ENCODE measurements at regions not wholly inside any gene's neighbourhood (a gene's known extent, or its start where the extent isn't known, plus 50 kb on each side); places are given as distances from the start of the nearest gene placed in this dataset.
"Not testable (repeated sequence)": the region's sequence is repeated elsewhere in the genome, so short reads cannot be mapped to it uniquely, and the experiment has no call there.

DNA sequence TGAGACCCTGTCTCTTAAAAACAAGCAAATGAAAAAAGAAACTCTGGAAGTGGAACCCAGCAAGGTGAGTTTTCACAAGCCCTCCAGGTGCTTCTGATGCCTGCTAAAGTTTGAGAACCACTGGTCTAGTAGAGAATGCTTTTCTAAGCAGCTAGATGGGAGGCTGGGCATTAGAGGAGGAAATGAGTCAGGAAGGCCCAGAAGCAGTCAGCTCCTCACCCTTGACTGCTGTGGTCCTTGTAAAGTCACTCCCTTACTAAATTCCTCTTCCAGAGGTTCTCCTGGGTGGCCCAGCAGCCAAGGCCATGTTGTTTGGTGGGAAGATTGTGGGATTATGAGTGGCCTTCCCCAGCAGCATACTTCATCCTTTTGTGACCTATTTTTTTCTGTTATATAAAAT, 52.0 kb upstream of the FYN start:
- no peaks in the 10 kb centered on the region for H3K36me3 ChIP-seq (ENCODE audit: insufficient read depth, low read length)
- no peaks in the 10 kb centered on the region for H3K27me3 ChIP-seq (ENCODE audit: insufficient read depth, low read length)
- no peaks in the 10 kb centered on the region for H3K9me3 ChIP-seq (ENCODE audit: insufficient read depth, low read depth, low read length)
- peaks cover 47% of the 10 kb centered on the region for H3K4me1 ChIP-seq (ENCODE audit: insufficient read depth, low read length)
- no peak overlapping the region for H3K9ac ChIP-seq (ENCODE audit: low read depth, low read length)
- no peak overlapping the region for H3K4me3 ChIP-seq (ENCODE audit: low read length)
- H3K27ac ChIP-seq (ENCODE audit: low read depth, low read length), result no peak overlapping the region

DNA sequence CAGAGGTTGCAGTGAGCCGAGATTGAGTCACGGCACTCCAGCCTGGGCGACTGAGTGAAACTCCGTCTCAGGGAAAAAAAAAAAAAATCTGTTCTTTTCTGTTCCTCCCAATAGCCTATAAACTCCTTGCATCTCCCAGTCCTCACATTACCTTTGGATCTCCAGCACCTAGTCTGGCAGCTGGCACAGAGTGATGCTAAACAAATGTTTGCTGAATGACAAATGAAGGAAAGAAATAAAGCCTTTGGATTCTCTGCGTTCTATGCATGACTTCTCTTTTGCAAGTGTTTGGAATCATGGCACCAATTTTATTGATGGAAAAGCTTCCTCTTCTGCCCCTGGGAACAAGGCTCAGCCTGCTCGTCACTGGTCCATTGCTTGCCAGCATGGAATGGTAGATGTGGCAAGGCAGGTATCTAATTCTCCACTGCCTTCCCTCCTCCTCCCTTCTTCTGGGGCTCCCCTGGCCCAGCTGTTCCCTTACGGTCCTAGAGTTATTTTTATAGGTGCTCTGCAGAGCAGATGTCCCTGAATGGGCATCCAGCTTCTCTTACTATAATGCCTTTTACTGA, 53.6 kb upstream of the FYN start:
- peaks cover 33% of the 10 kb centered on the region for H3K4me1 ChIP-seq (ENCODE audit: insufficient read depth, low read length)
- H3K36me3 ChIP-seq (ENCODE audit: insufficient read depth, low read length), result no peaks in the 10 kb centered on the region
- 71% methylated on average over 7 of the region's 7 CpGs for WGBS
- H3K27me3 ChIP-seq (ENCODE audit: insufficient read depth, low read length), result no peaks in the 10 kb centered on the region
- no peak overlapping the region for H3K4me3 ChIP-seq (ENCODE audit: low read length)
- no peak overlapping the region for H3K27ac ChIP-seq (ENCODE audit: low read depth, low read length)
- H3K9ac ChIP-seq (ENCODE audit: low read depth, low read length), result no peak overlapping the region
- H3K9me3 ChIP-seq (ENCODE audit: insufficient read depth, low read depth, low read length), result no peaks in the 10 kb centered on the region

DNA sequence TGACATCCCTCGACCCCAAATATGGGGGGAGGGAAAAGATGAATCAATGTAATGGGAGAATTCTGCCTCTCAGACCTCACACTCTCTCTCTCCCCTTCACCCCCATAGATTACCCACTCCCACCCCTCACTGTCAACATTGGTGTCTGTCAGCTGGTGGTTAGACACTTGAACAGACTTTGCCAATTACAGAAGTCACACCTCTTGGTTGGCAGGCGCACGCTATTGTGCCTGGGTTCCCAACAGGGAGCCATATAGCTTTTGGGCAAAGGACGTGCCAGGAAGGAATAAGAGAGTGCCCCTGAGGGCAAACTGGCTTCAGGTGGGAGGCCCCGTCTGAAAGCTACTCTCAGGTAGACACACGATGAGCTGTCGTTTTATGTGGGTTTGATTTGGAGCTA, 54.1 kb upstream of the FYN start:
- Histone ChIP-seq H3K36me3 (ENCODE audit: insufficient read depth, low read length) (no peaks in the 10 kb centered on the region), H3K9ac (ENCODE audit: low read depth, low read length) (no peak overlapping the region), H3K27ac (ENCODE audit: low read depth, low read length) (no peak overlapping the region), H3K27me3 (ENCODE audit: insufficient read depth, low read length) (no peaks in the 10 kb centered on the region), H3K9me3 (ENCODE audit: insufficient read depth, low read depth, low read length) (no peaks in the 10 kb centered on the region), H3K4me1 (ENCODE audit: insufficient read depth, low read length) (peaks cover 28% of the 10 kb centered on the region), H3K4me3 (ENCODE audit: low read length) (no peak overlapping the region)
- WGBS, result 80% methylated on average over 6 of the region's 7 CpGs

DNA sequence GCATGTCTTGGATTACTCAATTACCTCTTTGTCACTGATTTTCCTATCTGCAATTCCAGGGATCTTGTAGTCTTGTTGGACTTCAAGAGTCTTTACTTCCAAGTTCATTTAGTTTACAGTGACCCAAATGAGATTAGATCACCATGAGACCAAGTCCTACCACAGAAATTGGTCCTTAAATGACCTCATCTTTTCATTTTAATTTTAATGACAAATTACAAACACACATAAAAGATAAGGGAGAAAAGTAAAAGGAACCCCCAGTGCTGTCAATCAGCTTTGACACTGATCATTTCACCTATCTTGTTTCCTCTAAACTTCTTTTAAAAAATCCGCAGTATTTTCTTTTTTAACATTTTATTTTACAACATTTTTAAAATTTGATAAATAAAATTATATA, 54.9 kb upstream of the FYN start:
- Histone ChIP-seq H3K4me3 (ENCODE audit: low read length) (no peak overlapping the region), H3K4me1 (ENCODE audit: insufficient read depth, low read length) (peaks cover 20% of the 10 kb centered on the region), H3K36me3 (ENCODE audit: insufficient read depth, low read length) (no peaks in the 10 kb centered on the region), H3K9ac (ENCODE audit: low read depth, low read length) (no peak overlapping the region), H3K27me3 (ENCODE audit: insufficient read depth, low read length) (no peaks in the 10 kb centered on the region), H3K27ac (ENCODE audit: low read depth, low read length) (no peak overlapping the region), H3K9me3 (ENCODE audit: insufficient read depth, low read depth, low read length) (no peaks in the 10 kb centered on the region)
- WGBS, result no CpG with 5 or more reads among the region's 1 CpG

DNA sequence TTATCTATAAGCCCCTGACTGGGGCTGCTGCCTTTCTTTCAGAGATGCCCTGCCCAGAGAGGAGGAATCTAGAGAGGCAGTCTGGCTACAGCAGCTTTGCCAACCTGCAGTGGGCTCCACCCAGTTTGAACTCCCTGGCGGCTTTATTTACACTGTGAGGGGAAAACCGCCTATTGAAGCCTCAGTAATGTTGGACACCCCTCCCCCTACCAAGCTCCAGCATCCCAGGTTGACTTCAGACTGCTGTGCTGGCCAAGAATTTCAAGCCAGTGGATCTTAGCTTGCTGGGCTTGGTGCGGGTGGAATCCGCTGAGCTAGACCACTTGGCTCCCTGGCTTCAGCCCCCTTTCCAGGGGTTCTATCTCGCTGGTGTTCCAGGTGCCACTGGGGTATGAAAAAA, 61.4 kb upstream of the FYN start:
- 84% methylated on average over 5 of the region's 5 CpGs for WGBS
- H3K4me3 ChIP-seq (ENCODE audit: low read length), result not testable (repeated sequence)

DNA sequence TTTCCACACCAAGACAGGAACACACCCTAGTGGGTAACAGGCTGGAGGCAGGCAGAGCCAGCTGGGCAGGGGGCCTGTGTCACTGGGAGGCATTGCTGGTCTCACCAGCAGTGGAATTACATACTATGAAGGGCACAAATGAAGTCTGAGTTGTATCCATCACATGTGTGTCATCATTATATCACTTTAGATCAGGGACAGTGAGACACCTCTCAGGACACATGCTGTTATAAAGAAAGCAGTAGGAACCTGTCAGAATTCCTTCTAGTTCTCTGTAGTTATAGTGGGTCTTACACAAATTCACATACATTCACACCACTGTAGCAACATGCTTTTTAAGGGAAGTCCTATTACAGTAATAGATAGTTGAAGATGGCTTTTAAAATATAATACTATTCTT, 63.5 kb upstream of the FYN start:
- no peaks in the 10 kb centered on the region for H3K36me3 ChIP-seq (ENCODE audit: insufficient read depth, low read length)
- H3K27me3 ChIP-seq (ENCODE audit: insufficient read depth, low read length), result no peaks in the 10 kb centered on the region
- H3K9ac ChIP-seq (ENCODE audit: low read depth, low read length), result no peak overlapping the region
- H3K4me1 ChIP-seq (ENCODE audit: insufficient read depth, low read length), result peaks cover 8% of the 10 kb centered on the region; the same call in 1 of the 2 replicates
- H3K27ac ChIP-seq (ENCODE audit: low read depth, low read length), result no peak overlapping the region
- H3K4me3 ChIP-seq (ENCODE audit: low read length), result no peak overlapping the region
- peaks cover 3% of the 10 kb centered on the region; the same call in 1 of the 2 replicates for H3K9me3 ChIP-seq (ENCODE audit: insufficient read depth, low read depth, low read length)

More for the DNA sequence above, 61.4 kb upstream of the FYN start:
- H3K4me1 ChIP-seq (ENCODE audit: insufficient read depth, low read length); H3K9me3 ChIP-seq (ENCODE audit: insufficient read depth, low read depth, low read length); H3K27me3 ChIP-seq (ENCODE audit: insufficient read depth, low read length); H3K27ac ChIP-seq (ENCODE audit: low read depth, low read length); H3K9ac ChIP-seq (ENCODE audit: low read depth, low read length); H3K36me3 ChIP-seq (ENCODE audit: insufficient read depth, low read length): not testable (repeated sequence)

DNA sequence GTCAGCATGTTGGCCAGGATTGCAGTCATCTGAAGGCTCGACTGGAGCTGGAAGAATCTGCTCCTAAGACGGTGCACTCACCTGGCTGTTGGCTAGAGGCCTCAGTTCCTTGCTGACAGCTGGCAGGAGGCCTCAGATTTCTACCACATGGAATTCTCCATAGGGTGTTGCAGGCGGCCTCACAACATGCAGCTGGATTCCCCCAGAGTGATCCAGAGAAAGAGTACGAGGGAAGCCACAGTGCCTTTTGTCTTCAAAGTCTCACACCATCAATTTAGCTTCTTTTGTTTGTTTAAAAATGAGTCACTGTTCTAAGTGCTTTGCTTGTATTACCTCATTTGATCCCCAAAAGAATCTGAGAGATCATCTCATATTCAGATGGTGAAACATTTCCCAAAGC, 65.5 kb upstream of the FYN start:
- H3K4me1 ChIP-seq (ENCODE audit: insufficient read depth, low read length), result peaks cover 8% of the 10 kb centered on the region; the same call in 1 of the 2 replicates
- H3K9ac ChIP-seq (ENCODE audit: low read depth, low read length), result no peak overlapping the region
- no peaks in the 10 kb centered on the region for H3K36me3 ChIP-seq (ENCODE audit: insufficient read depth, low read length)
- H3K4me3 ChIP-seq (ENCODE audit: low read length), result no peak overlapping the region
- H3K27ac ChIP-seq (ENCODE audit: low read depth, low read length), result no peak overlapping the region
- no peaks in the 10 kb centered on the region for H3K27me3 ChIP-seq (ENCODE audit: insufficient read depth, low read length)
- WGBS, result 63% methylated on average over 4 of the region's 4 CpGs
- H3K9me3 ChIP-seq (ENCODE audit: insufficient read depth, low read depth, low read length), result peaks cover 7% of the 10 kb centered on the region; the same call in 1 of the 2 replicates

DNA sequence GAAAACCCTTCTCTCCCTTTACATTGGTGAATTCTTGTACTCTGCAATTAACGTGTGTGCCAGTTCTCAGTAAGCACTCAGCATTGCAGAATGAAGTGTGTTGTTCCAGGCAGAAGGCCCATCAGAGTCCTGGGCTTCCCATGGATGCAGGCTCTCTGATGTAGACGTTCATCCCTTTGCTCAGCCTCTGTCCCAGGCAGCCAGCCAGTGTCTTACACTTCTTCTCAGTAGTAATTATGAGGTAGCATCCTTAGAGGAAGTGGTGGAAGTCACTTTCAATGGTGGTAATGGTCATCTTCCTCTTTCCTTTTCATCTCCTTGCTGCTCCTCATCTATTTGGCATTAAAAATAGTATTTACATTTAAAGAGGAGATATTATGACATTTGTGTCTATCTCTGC, 66.7 kb upstream of the FYN start:
- Histone ChIP-seq H3K4me3 (ENCODE audit: low read length) (no peak overlapping the region), H3K27ac (ENCODE audit: low read depth, low read length) (no peak overlapping the region), H3K9me3 (ENCODE audit: insufficient read depth, low read depth, low read length) (peaks cover 7% of the 10 kb centered on the region; the same call in 1 of the 2 replicates), H3K4me1 (ENCODE audit: insufficient read depth, low read length) (peaks cover 8% of the 10 kb centered on the region; the same call in 1 of the 2 replicates), H3K9ac (ENCODE audit: low read depth, low read length) (no peak overlapping the region), H3K36me3 (ENCODE audit: insufficient read depth, low read length) (no peaks in the 10 kb centered on the region), H3K27me3 (ENCODE audit: insufficient read depth, low read length) (no peaks in the 10 kb centered on the region)
- WGBS, result 89% methylated on average over 2 of the region's 2 CpGs

DNA sequence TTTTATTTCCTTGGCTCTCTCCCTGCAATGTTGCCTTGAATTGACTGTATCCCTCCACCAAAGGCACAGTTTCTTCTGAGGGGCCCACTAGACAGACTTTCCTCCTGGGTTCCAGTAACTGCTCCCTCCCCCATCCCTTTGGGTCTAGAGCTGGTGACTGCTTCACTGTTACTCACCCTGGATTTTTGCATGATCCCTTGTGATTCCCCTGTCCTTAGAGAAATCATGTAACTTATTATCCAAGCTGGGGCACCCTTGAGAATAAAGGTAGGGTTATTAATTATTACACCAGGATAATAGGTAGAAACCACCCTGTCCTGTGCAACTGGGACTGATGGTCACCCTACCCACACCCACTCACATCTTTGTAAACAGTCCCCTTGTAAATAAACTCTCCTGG, 67.5 kb upstream of the FYN start:
- H3K27ac ChIP-seq (ENCODE audit: low read depth, low read length), result no peak overlapping the region
- H3K36me3 ChIP-seq (ENCODE audit: insufficient read depth, low read length), result no peaks in the 10 kb centered on the region
- H3K9me3 ChIP-seq (ENCODE audit: insufficient read depth, low read depth, low read length), result peaks cover 7% of the 10 kb centered on the region; the same call in 1 of the 2 replicates
- no peak overlapping the region for H3K4me3 ChIP-seq (ENCODE audit: low read length)
- no peaks in the 10 kb centered on the region for H3K27me3 ChIP-seq (ENCODE audit: insufficient read depth, low read length)
- peaks cover 8% of the 10 kb centered on the region; the same call in 1 of the 2 replicates for H3K4me1 ChIP-seq (ENCODE audit: insufficient read depth, low read length)
- no peak overlapping the region for H3K9ac ChIP-seq (ENCODE audit: low read depth, low read length)

DNA sequence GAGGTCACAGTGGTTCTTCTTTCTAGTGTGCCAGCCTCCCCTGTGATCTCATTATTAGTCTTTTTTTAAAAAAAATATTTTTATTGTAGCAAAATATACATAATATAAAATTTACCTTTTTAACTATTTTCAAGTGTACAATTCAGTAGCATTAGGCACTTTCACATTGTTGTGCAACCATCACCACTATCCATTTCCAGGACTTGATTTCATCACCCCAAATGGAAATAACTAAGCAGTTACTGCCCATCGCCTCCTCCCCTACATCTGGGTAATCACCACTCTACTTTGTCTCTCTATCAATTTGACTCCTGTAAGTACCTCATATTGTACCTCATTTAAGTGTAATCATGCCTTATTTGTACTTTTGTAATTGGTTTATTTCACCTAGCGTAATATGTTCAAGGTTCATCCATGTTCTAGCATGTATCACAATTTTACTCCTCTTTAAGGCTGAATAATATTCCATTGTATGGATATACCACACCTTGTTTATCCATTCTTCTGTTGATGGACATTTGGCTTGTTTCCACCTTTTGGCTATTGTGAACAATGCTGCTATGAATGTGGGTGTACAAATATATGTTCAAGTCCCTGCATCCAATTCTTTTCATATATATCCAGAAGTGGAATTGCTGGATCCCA, 68.6 kb upstream of the FYN start:
- H3K4me3 ChIP-seq (ENCODE audit: low read length), result no peak overlapping the region
- H3K4me1 ChIP-seq (ENCODE audit: insufficient read depth, low read length), result peaks cover 4% of the 10 kb centered on the region; the same call in 1 of the 2 replicates
- no peak overlapping the region for H3K27ac ChIP-seq (ENCODE audit: low read depth, low read length)
- no peaks in the 10 kb centered on the region for H3K27me3 ChIP-seq (ENCODE audit: insufficient read depth, low read length)
- no peaks in the 10 kb centered on the region for H3K36me3 ChIP-seq (ENCODE audit: insufficient read depth, low read length)
- H3K9me3 ChIP-seq (ENCODE audit: insufficient read depth, low read depth, low read length), result peaks cover 7% of the 10 kb centered on the region; the same call in 1 of the 2 replicates
- WGBS, result 98% methylated on average over 1 of the region's 2 CpGs
- H3K9ac ChIP-seq (ENCODE audit: low read depth, low read length), result no peak overlapping the region

DNA sequence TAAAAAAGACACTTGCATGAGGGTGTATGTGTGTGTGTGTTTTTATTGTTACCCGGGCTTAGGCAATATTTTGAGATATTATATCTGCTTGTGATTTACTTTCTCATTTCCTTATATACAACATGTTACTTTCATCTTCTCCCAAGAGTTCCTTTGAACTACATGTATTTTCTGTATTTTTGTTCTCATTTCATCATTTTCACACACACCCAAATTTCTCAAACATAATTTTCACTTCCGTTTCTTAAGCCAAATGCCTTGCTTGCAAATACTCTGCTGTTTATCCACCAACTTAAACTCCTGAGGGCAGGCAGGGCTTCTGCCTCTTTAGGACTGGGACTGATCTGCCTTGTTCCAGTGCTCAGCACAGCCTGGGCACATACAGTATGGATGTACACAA, 69.3 kb upstream of the FYN start:
- H3K4me1 ChIP-seq (ENCODE audit: insufficient read depth, low read length), result no peaks in the 10 kb centered on the region; the same call in 1 of the 2 replicates
- H3K27ac ChIP-seq (ENCODE audit: low read depth, low read length), result no peak overlapping the region
- H3K9me3 ChIP-seq (ENCODE audit: insufficient read depth, low read depth, low read length), result peaks cover 7% of the 10 kb centered on the region; the same call in 1 of the 2 replicates
- no peak overlapping the region for H3K9ac ChIP-seq (ENCODE audit: low read depth, low read length)
- H3K27me3 ChIP-seq (ENCODE audit: insufficient read depth, low read length), result no peaks in the 10 kb centered on the region
- WGBS, result 95% methylated on average over 1 of the region's 2 CpGs
- no peaks in the 10 kb centered on the region for H3K36me3 ChIP-seq (ENCODE audit: insufficient read depth, low read length)
- no peak overlapping the region for H3K4me3 ChIP-seq (ENCODE audit: low read length)

Data from HUES64 (cell line).